ENCODE measurements at regions not wholly inside any gene's neighbourhood (a gene's known extent, or its start where the extent isn't known, plus 50 kb on each side); places are given as distances from the start of the nearest gene placed in this dataset.

- no peak for TF ChIP-seq CREB1 (CRISPR knock-in tag; IDR thresholded peaks at IDR 0.05; ENCODE audit: low read depth)
- no peak for TF ChIP-seq EZH2 (IDR thresholded peaks at IDR 0.05; ENCODE audit: low read depth, unreplicated experiment)
- TF ChIP-seq POLR2AphosphoS5 (IDR thresholded peaks at IDR 0.05; ENCODE audit: low read depth): no peak
- TF ChIP-seq CTCF (conservative IDR thresholded peaks at IDR 0.05; ENCODE audit: low read depth in 2 of 2): no peak
- TF ChIP-seq ZNF114 (CRISPR knock-in tag; IDR thresholded peaks at IDR 0.05): no peak
- no peak for TF ChIP-seq EZH2phosphoT487 (IDR thresholded peaks at IDR 0.05; ENCODE audit: unreplicated experiment)
- TF ChIP-seq NANOG (IDR thresholded peaks at IDR 0.05; ENCODE audit: borderline replicate concordance): no peak
- TF ChIP-seq REST (IDR thresholded peaks at IDR 0.05; ENCODE audit: unreplicated experiment): no peak
- no peak for TF ChIP-seq ZNF331 (CRISPR knock-in tag; IDR thresholded peaks at IDR 0.05; ENCODE audit: low read depth)
- no peak for TF ChIP-seq STAT1 (IDR thresholded peaks at IDR 0.05; ENCODE audit: unreplicated experiment)
- no peak for TF ChIP-seq ETS1 (IDR thresholded peaks at IDR 0.05)
Measured at GRCh38 chr12:73529954-73530353, 1007.7 kb upstream of the ATXN7L3B start.

Data from GM23338 (cell line).